Body of pancreas (tissue), 4 donors: ENCODE measurements at regions not wholly inside any gene's neighbourhood (a gene's known extent, or its start where the extent isn't known, plus 50 kb on each side); places are given as distances from the start of the nearest gene placed in this dataset.

Source experiments
- CTCF ChIP-seq, 7 experiments: fragments of 450-650 bp in 4 of 7; fragments of 200-600 bp in 3 of 7; sonication (generic) in 3 of 7; IDR thresholded peaks; one replicate each; pipeline ENCODE4 v1.5.1; 2016 to 2019; ENCODE audit warnings: antibody characterized with exemption in 7 of 7
- POLR2A ChIP-seq, 3 donors: fragments of 450-650 bp; IDR thresholded peaks; one replicate each; pipeline ENCODE4 v1.6.1; 2016; ENCODE audit warnings: antibody characterized with exemption in 3 of 3, mild to moderate bottlenecking in 2 of 3

GRCh38 chr7:45413419-45413818 is 160.7 kb upstream of the ADCY1 start:
- TF ChIP-seq CTCF (IDR thresholded peaks at IDR 0.05) (no peak), POLR2A (IDR thresholded peaks at IDR 0.05) (no peak)
